HCT116 (cell line): ENCODE measurements at regions not wholly inside any gene's neighbourhood (a gene's known extent, or its start where the extent isn't known, plus 50 kb on each side); places are given as distances from the start of the nearest gene placed in this dataset.

ENCODE experiments used
- ATAC-seq: fragments of 200-7000 bp; cut with Tn5 transposase; 2 replicates; pipeline ENCODE4 v1.9.1; 2020; ENCODE audit warnings: mild to moderate bottlenecking, moderate library complexity
- BruUV-seq: library from RNA; stranded (reverse); fragments of 400-500 nt; replicated peaks from 2 replicates; lab custom pipeline; 2021; lab: Mats Ljungman, UMichigan
- CTCF ChIA-PET: fragments of 300-600 bp; sonication (Branson Sonifier 250); formaldehyde crosslinking; loops from one replicate; lab custom pipeline; 2021; ENCODE audit warnings: antibody characterized with exemption; lab: Charles Lee
- POLR2A ChIA-PET: fragments of 300-600, 350-600 bp; sonication (Branson Sonifier 250); formaldehyde crosslinking; loops from one replicate; lab custom pipeline; 2021; ENCODE audit warnings: antibody characterized with exemption; lab: Charles Lee
- RAD21 ChIA-PET, 2 experiments: fragments of 300-600 bp; sonication (Branson Sonifier 250); formaldehyde crosslinking; loops; one replicate each; lab custom pipeline; 2023; ENCODE audit warnings: low total read pairs in 2 of 2; ENCODE audit not compliant: uncharacterized antibody in 2 of 2, unreplicated experiment in 2 of 2, low non-redundant PET in 1 of 2; lab: Charles Lee
- DNase-seq: peaks from one replicate; pipeline ENCODE4 v3.0.0-alpha.2; 2010; ENCODE audit warnings: low read depth, low spot score
- H2AFZ ChIP-seq: fragments of 200-600 bp; shearing (Covaris generic), sonication (generic); 2 replicates; pipeline ENCODE4 v1.6.1; 2017; ENCODE audit warnings: low read depth, mixed run types, mixed read lengths, antibody characterized with exemption, low read length; ENCODE audit not compliant: poor library complexity, severe bottlenecking
- H3K27ac ChIP-seq: 2 replicates; pipeline ENCODE4 v1.5.1; 2012; ENCODE audit warnings: low read depth, low read length
- H3K27me3 ChIP-seq: fragments of 200-600 bp; sonication (generic); 2 replicates; pipeline ENCODE4 v1.6.1; 2016; ENCODE audit warnings: mixed run types, low read length, mixed read lengths; ENCODE audit not compliant: insufficient read depth
- H3K36me3 ChIP-seq, 2 experiments: fragments of 200-500 bp in 1 of 2; fragments of 200-600 bp in 1 of 2; sonication (Bioruptor generic) in 1 of 2; sonication (generic) in 1 of 2; 2 replicates each; pipeline versions ENCODE4 v1.5.1 to v1.6.1; 2014 to 2016; ENCODE audit warnings: low read length in 2 of 2, inconsistent platforms in 1 of 2, mixed read lengths in 1 of 2, mixed run types in 1 of 2; ENCODE audit not compliant: insufficient read depth in 2 of 2, control insufficient read depth in 1 of 2
- H3K4me1 ChIP-seq, 2 experiments: fragments of 200-600 bp in 1 of 2; sonication (generic) in 1 of 2; 2 replicates each; pipeline versions ENCODE4 v1.5.1 to v1.6.1; 2012 to 2017; ENCODE audit warnings: low read length in 2 of 2, inconsistent platforms in 1 of 2, mild to moderate bottlenecking in 1 of 2, mixed read lengths in 1 of 2, mixed run types in 1 of 2, moderate library complexity in 1 of 2; ENCODE audit not compliant: insufficient read depth in 2 of 2, control insufficient read depth in 1 of 2
- H3K4me2 ChIP-seq: fragments of 200-600 bp; sonication (generic); 2 replicates; pipeline ENCODE4 v1.6.1; 2017; ENCODE audit warnings: mixed run types, low read length, mixed read lengths
- H3K4me3 ChIP-seq, 2 experiments: fragments of 200-600 bp in 1 of 2; sonication (generic) in 1 of 2; replicated peaks in 1 of 2; 2 replicates each; pipeline ENCODE4 v1.5.1; 2011 to 2016; ENCODE audit warnings: low read length in 2 of 2, control low read depth in 1 of 2, low read depth in 1 of 2, mild to moderate bottlenecking in 1 of 2, mixed read lengths in 1 of 2, mixed run types in 1 of 2
- H3K79me2 ChIP-seq: fragments of 200-600 bp; sonication (generic); 2 replicates; pipeline ENCODE4 v1.6.1; 2017; ENCODE audit warnings: mild to moderate bottlenecking, mixed run types, low read length, moderate library complexity, mixed read lengths; ENCODE audit not compliant: insufficient read depth
- H3K9ac ChIP-seq: fragments of 200-600 bp; sonication (generic); 2 replicates; pipeline ENCODE4 v1.6.1; 2016; ENCODE audit warnings: low read length, mixed read lengths
- H3K9me2 ChIP-seq: fragments of 200-600 bp; sonication (generic), shearing (Covaris generic); 2 replicates; pipeline ENCODE4 v1.6.1; 2017; ENCODE audit warnings: mixed run types, mild to moderate bottlenecking, moderate library complexity; ENCODE audit not compliant: insufficient read depth
- H3K9me3 ChIP-seq, 2 experiments: fragments of 200-500 bp in 1 of 2; fragments of 200-600 bp in 1 of 2; sonication (Bioruptor generic) in 1 of 2; sonication (generic) in 1 of 2; 2 replicates each; pipeline ENCODE4 v1.6.1; 2014 to 2017; ENCODE audit warnings: low read length in 2 of 2, mixed read lengths in 2 of 2, inconsistent platforms in 1 of 2, low read depth in 1 of 2, mild to moderate bottlenecking in 1 of 2, mixed run types in 1 of 2, moderate library complexity in 1 of 2; ENCODE audit not compliant: control insufficient read depth in 1 of 2, insufficient read depth in 1 of 2
- H4K20me1 ChIP-seq: fragments of 200-600 bp; sonication (generic), shearing (Covaris generic); 2 replicates; pipeline ENCODE4 v1.6.1; 2017; ENCODE audit warnings: mixed run types, mild to moderate bottlenecking, moderate library complexity; ENCODE audit not compliant: insufficient read depth
- CTCF ChIP-seq, 3 experiments: fragments of 200-600 bp in 1 of 3; sonication (generic) in 1 of 3; IDR thresholded peaks in 2 of 3; conservative IDR thresholded peaks in 1 of 3; 2 replicates each; pipeline ENCODE4 v1.5.1; 2012 to 2017; ENCODE audit warnings: low read depth in 2 of 3, low read length in 2 of 3, antibody characterized with exemption in 1 of 3, borderline replicate concordance in 1 of 3, control low read depth in 1 of 3, mild to moderate bottlenecking in 1 of 3, mixed read lengths in 1 of 3, mixed run types in 1 of 3, moderate library complexity in 1 of 3; ENCODE audit not compliant: insufficient read depth in 1 of 3
- ELF1 ChIP-seq: IDR thresholded peaks from 2 replicates; pipeline ENCODE4 v1.6.1; 2012; ENCODE audit warnings: low read depth, borderline replicate concordance
- EZH2 ChIP-seq: fragments of 200-600 bp; sonication (generic); IDR thresholded peaks from 2 replicates; pipeline ENCODE4 v1.6.1; 2017; ENCODE audit warnings: antibody characterized with exemption, mixed run types
- MAX ChIP-seq: IDR thresholded peaks from 2 replicates; pipeline ENCODE4 v1.6.1; 2012
- POLR2A ChIP-seq: IDR thresholded peaks from 2 replicates; pipeline ENCODE4 v1.7.0; 2011; ENCODE audit warnings: borderline replicate concordance; ENCODE audit not compliant: insufficient read depth, insufficient read length; ENCODE audit errors: extremely low read depth
- SRF ChIP-seq: IDR thresholded peaks from 2 replicates; pipeline ENCODE4 v1.6.1; 2012; ENCODE audit warnings: low read depth
- YY1 ChIP-seq: IDR thresholded peaks from 2 replicates; pipeline ENCODE4 v1.6.1; 2011; ENCODE audit warnings: low read length, low read depth, moderate library complexity, mild to moderate bottlenecking; ENCODE audit not compliant: insufficient replicate concordance; ENCODE audit errors: extremely low read depth
- ZNF274 ChIP-seq: fragments of 200-500 bp; sonication (Bioruptor generic); IDR thresholded peaks from 2 replicates; pipeline ENCODE4 v1.6.1; 2014; ENCODE audit warnings: mild to moderate bottlenecking, low read depth, low read length, inconsistent platforms
- intact Hi-C: fragments of 100-400 bp; cut with micrococcal nuclease; formaldehyde crosslinking; loops from 2 replicates; pipeline ENCODE4 v1.10.0; 2022

- intact Hi-C loops = loop anchor here (1.0 to 5.0 kb wide), 3 partner anchors 112 to 262 kb away; no protein-coding TSS in a partner anchor
- peak overlapping the region; percentile 79 for H3K4me2 ChIP-seq
- no peak for DNase-seq
- no peak overlapping the region for H3K27ac ChIP-seq
- RAD21 ChIA-PET = interaction anchor here in 1 of 2 experiments (1.1 kb wide), 1 partner anchor 143 kb away, joined by 5 read pairs; no protein-coding TSS in a partner anchor
- H3K36me3 ChIP-seq = no peaks in the 10 kb centered on the region
- H2AFZ ChIP-seq = no peak overlapping the region
- TF ChIP-seq SRF (no peak), EZH2 (no peak), CTCF (IDR thresholded peaks at IDR 0.05 in 2 of 3, conservative IDR thresholded peaks at IDR 0.05 in 1 of 3; ENCODE audit: borderline replicate concordance in 1 of 3, insufficient read depth in 1 of 3, low read depth in 2 of 3, low read length in 2 of 3) (0 out of 6 replicates have a peak, but pooled peaks of 1 of the 3 experiments have one; percentile 2), YY1 (no peak), ZNF274 (no peak), MAX (no peak), ELF1 (no peak), POLR2A (no peak)
- POLR2A ChIA-PET = no interaction called here
- CTCF ChIA-PET = interaction anchor here (1.3 to 4.4 kb wide), 4 partner anchors 16 to 145 kb away, joined by 5 to 37 read pairs (median 10); no protein-coding TSS in a partner anchor
- H3K9ac ChIP-seq = no peak overlapping the region
- no peaks in the 10 kb centered on the region for H3K9me3 ChIP-seq
- no peaks in the 10 kb centered on the region for H3K9me2 ChIP-seq
- ATAC-seq = no peak; the same call in 1 of the 2 replicates
- H3K4me3 ChIP-seq = peak overlapping the region in 1 of 2 experiments; percentile 50; a peak in 1 of 4 replicates
- no TSS peak for BruUV-seq
- H3K79me2 ChIP-seq = no peaks in the 10 kb centered on the region
- peaks cover 0 to 19% of the 10 kb centered on the region in 2 experiments; a peak in 3 of 4 replicates for H3K4me1 ChIP-seq
- no peaks in the 10 kb centered on the region for H3K27me3 ChIP-seq
- H4K20me1 ChIP-seq = no peaks in the 10 kb centered on the region
Measured at GRCh38 chr19:29873801-29874575, 62.2 kb downstream of the CCNE1 start.
